EL (cell line): ENCODE measurements at regions not wholly inside any gene's neighbourhood (a gene's known extent, or its start where the extent isn't known, plus 50 kb on each side); places are given as distances from the start of the nearest gene placed in this dataset.
"Not testable (repeated sequence)": the region's sequence is repeated elsewhere in the genome, so short reads cannot be mapped to it uniquely, and the experiment has no call there.

Experiments used
- DNase-seq: peaks from one replicate; pipeline ENCODE4 v3.0.0-alpha.2; 2016

- no peak for DNase-seq
Measured at GRCh38 chr17:13442361-13442760, 159.4 kb downstream of the HS3ST3A1 start.

GRCh38 chr17:13441873-13442272, 159.9 kb downstream of the HS3ST3A1 start:
- no peak for DNase-seq

- DNase-seq, result no peak
Measured at GRCh38 chr17:13437966-13438779, 163.6 kb downstream of the HS3ST3A1 start.

GRCh38 chr17:13435230-13435629, 166.5 kb downstream of the HS3ST3A1 start:
- no peak for DNase-seq

- peak; percentile 94 for DNase-seq
Measured at GRCh38 chr17:13429201-13429600, 172.5 kb downstream of the HS3ST3A1 start.

GRCh38 chr17:13428611-13429042, 173.1 kb downstream of the HS3ST3A1 start:
- DNase-seq, result peak; percentile 35

GRCh38 chr17:13426991-13427390, 174.7 kb downstream of the HS3ST3A1 start:
- no peak for DNase-seq

- no peak for DNase-seq
Measured at GRCh38 chr17:13425390-13425789, 176.3 kb downstream of the HS3ST3A1 start.

- DNase-seq, result no peak
Measured at GRCh38 chr17:13421581-13422130, 180.1 kb downstream of the HS3ST3A1 start.

GRCh38 chr17:13420878-13421277, 180.9 kb downstream of the HS3ST3A1 start:
- DNase-seq, result peak; percentile 74

GRCh38 chr17:13420418-13420826, 181.3 kb downstream of the HS3ST3A1 start:
- no peak for DNase-seq

GRCh38 chr17:13419676-13420075, 182.1 kb downstream of the HS3ST3A1 start:
- DNase-seq, result no peak

GRCh38 chr17:13418891-13419290, 182.8 kb downstream of the HS3ST3A1 start:
- DNase-seq, result no peak

- DNase-seq, result no peak
Measured at GRCh38 chr17:13417381-13417950, 184.3 kb downstream of the HS3ST3A1 start.

GRCh38 chr17:13416748-13417363, 184.9 kb downstream of the HS3ST3A1 start:
- DNase-seq, result no peak

GRCh38 chr17:13415871-13416416, 185.8 kb downstream of the HS3ST3A1 start:
- peak; percentile 91 for DNase-seq

- not testable (repeated sequence) for DNase-seq
Measured at GRCh38 chr17:13415200-13415599, 186.5 kb downstream of the HS3ST3A1 start.

- peak; percentile 57 for DNase-seq
Measured at GRCh38 chr17:13413001-13413400, 188.7 kb downstream of the HS3ST3A1 start.

- no peak for DNase-seq
Measured at GRCh38 chr17:13410874-13411273, 190.9 kb downstream of the HS3ST3A1 start.

- DNase-seq, result no peak
Measured at GRCh38 chr17:13410214-13410613, 191.5 kb downstream of the HS3ST3A1 start.

GRCh38 chr17:13409455-13409854, 192.3 kb downstream of the HS3ST3A1 start:
- no peak for DNase-seq

GRCh38 chr17:13407381-13407780, 194.3 kb downstream of the HS3ST3A1 start:
- no peak for DNase-seq

- no peak for DNase-seq
Measured at GRCh38 chr17:13405807-13406206, 195.9 kb downstream of the HS3ST3A1 start.
